ENCODE measurements at regions not wholly inside any gene's neighbourhood (a gene's known extent, or its start where the extent isn't known, plus 50 kb on each side); places are given as distances from the start of the nearest gene placed in this dataset.

DNA sequence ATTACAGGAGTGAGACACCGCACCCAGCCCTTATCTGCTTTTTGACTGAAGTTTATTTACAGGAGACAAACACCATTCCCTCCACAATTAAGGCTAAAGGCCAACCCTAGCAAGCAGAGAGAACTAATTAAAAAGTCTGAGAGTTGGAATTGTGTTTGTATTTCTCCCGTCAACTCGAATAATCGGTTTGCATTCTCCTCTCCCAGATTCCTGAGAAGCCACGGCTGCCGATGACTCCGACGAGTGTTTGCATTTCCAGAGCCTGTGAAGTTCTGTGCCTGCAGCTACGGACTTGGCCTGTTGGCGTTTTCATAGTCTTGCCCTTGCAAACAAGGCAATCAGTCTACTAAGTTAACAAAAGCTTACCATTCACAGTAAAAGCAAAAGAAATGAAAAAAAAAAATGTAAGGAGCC is 73.2 kb upstream of the NUP50 start:
- H3K36me3 ChIP-seq (ENCODE audit: control insufficient read depth in 1 of 2, insufficient read depth in 2 of 2, low read length in 2 of 2) = no peaks in the 10 kb centered on the region
- no peak for ATAC-seq
- no peak overlapping the region for H3K27ac ChIP-seq (ENCODE audit: low read depth, low read length)
- CTCF ChIA-PET = no interaction called here
- H2AFZ ChIP-seq (ENCODE audit: low read depth, low read length, poor library complexity, severe bottlenecking) = no peak overlapping the region
- DNase-seq (ENCODE audit: low read depth, low spot score) = no peak
- no peak overlapping the region for H3K9ac ChIP-seq (ENCODE audit: low read length)
- H3K9me3 ChIP-seq (ENCODE audit: control insufficient read depth in 1 of 2, insufficient read depth in 1 of 2, low read depth in 1 of 2, low read length in 2 of 2) = no peaks in the 10 kb centered on the region
- POLR2A ChIA-PET = no interaction called here
- intact Hi-C loops (cut with micrococcal nuclease) = no loop called here
- TF ChIP-seq YY1 (IDR thresholded peaks at IDR 0.05; ENCODE audit: extremely low read depth, insufficient replicate concordance, low read depth, low read length) (no peak), REST (IDR thresholded peaks at IDR 0.05; ENCODE audit: low read depth) (no peak), CBX3 (IDR thresholded peaks at IDR 0.05; ENCODE audit: low read depth) (no peak)
- H3K4me3 ChIP-seq (replicated peaks in 1 of 2; ENCODE audit: low read depth in 1 of 2, low read length in 2 of 2) = no peak overlapping the region
- H3K27me3 ChIP-seq (ENCODE audit: insufficient read depth, low read length) = no peaks in the 10 kb centered on the region
- H4K20me1 ChIP-seq (ENCODE audit: insufficient read depth) = no peaks in the 10 kb centered on the region
- no peak overlapping the region for H3K4me2 ChIP-seq (ENCODE audit: low read length)
- no TSS peak for BruUV-seq (replicated peaks)
- no peaks in the 10 kb centered on the region for H3K79me2 ChIP-seq (ENCODE audit: insufficient read depth, low read length)
- no peaks in the 10 kb centered on the region for H3K9me2 ChIP-seq (ENCODE audit: insufficient read depth)
- RAD21 ChIA-PET (ENCODE audit: low non-redundant PET in 1 of 2, low total read pairs in 2 of 2, uncharacterized antibody in 2 of 2, unreplicated experiment in 2 of 2) = no interaction called here
- no peaks in the 10 kb centered on the region for H3K4me1 ChIP-seq (ENCODE audit: control insufficient read depth in 1 of 2, insufficient read depth in 2 of 2, low read length in 2 of 2)

GRCh38 chr22:45091254-45091854 is 72.4 kb upstream of the NUP50 start:
- Histone ChIP-seq H3K4me3 (replicated peaks in 1 of 2; ENCODE audit: low read depth in 1 of 2, low read length in 2 of 2) (no peak overlapping the region), H3K27ac (ENCODE audit: low read depth, low read length) (no peak overlapping the region), H3K9me2 (ENCODE audit: insufficient read depth) (no peaks in the 10 kb centered on the region), H3K36me3 (ENCODE audit: control insufficient read depth in 1 of 2, insufficient read depth in 2 of 2, low read length in 2 of 2) (no peaks in the 10 kb centered on the region), H3K9me3 (ENCODE audit: control insufficient read depth in 1 of 2, insufficient read depth in 1 of 2, low read depth in 1 of 2, low read length in 2 of 2) (no peaks in the 10 kb centered on the region), H3K27me3 (ENCODE audit: insufficient read depth, low read length) (no peaks in the 10 kb centered on the region), H3K79me2 (ENCODE audit: insufficient read depth, low read length) (no peaks in the 10 kb centered on the region), H2AFZ (ENCODE audit: low read depth, low read length, poor library complexity, severe bottlenecking) (no peak overlapping the region), H3K9ac (ENCODE audit: low read length) (no peak overlapping the region), H3K4me1 (ENCODE audit: control insufficient read depth in 1 of 2, insufficient read depth in 2 of 2, low read length in 2 of 2) (no peaks in the 10 kb centered on the region), H3K4me2 (ENCODE audit: low read length) (no peak overlapping the region), H4K20me1 (ENCODE audit: insufficient read depth) (no peaks in the 10 kb centered on the region)
- BruUV-seq (replicated peaks) = no TSS peak
- CTCF ChIA-PET = no interaction called here
- no peak for DNase-seq (ENCODE audit: low read depth, low spot score)
- intact Hi-C loops (cut with micrococcal nuclease) = no loop called here
- POLR2A ChIA-PET = no interaction called here
- RAD21 ChIA-PET (ENCODE audit: low non-redundant PET in 1 of 2, low total read pairs in 2 of 2, uncharacterized antibody in 2 of 2, unreplicated experiment in 2 of 2) = no interaction called here
- no peak for ATAC-seq
- no peak for TF ChIP-seq CTCF (IDR thresholded peaks at IDR 0.05 in 2 of 3, conservative IDR thresholded peaks at IDR 0.05 in 1 of 3; ENCODE audit: borderline replicate concordance in 1 of 3, insufficient read depth in 1 of 3, low read depth in 2 of 3, low read length in 2 of 3)
- no peak for TF ChIP-seq FOSL1 (IDR thresholded peaks at IDR 0.05; ENCODE audit: low read depth)
- no peak for TF ChIP-seq TCF7L2 (IDR thresholded peaks at IDR 0.05; ENCODE audit: borderline replicate concordance, extremely low read depth, insufficient read depth, insufficient read length)
- TF ChIP-seq ZFX (IDR thresholded peaks at IDR 0.05) = no peak
- no peak for TF ChIP-seq SIN3A (IDR thresholded peaks at IDR 0.05; ENCODE audit: low read depth)
- no peak for TF ChIP-seq ZNF274 (IDR thresholded peaks at IDR 0.05; ENCODE audit: low read depth, low read length)
- TF ChIP-seq EGR1 (IDR thresholded peaks at IDR 0.05; ENCODE audit: low read depth) = no peak
- TF ChIP-seq, protein P1, sequence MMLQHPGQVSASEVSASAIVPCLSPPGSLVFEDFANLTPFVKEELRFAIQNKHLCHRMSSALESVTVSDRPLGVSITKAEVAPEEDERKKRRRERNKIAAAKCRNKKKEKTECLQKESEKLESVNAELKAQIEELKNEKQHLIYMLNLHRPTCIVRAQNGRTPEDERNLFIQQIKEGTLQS (IDR thresholded peaks at IDR 0.05) = no peak
- TF ChIP-seq SP1 (IDR thresholded peaks at IDR 0.05; ENCODE audit: low read depth) = no peak
- no peak for TF ChIP-seq JUND (IDR thresholded peaks at IDR 0.05)
- TF ChIP-seq MAX (IDR thresholded peaks at IDR 0.05) = no peak

Data from HCT116 (cell line).